GM12878 (cell line): ENCODE measurements at regions not wholly inside any gene's neighbourhood (a gene's known extent, or its start where the extent isn't known, plus 50 kb on each side); places are given as distances from the start of the nearest gene placed in this dataset.

Experiments used
- ATAC-seq: fragments of 200-7000 bp; cut with Tn5 transposase; 3 replicates; pipeline ENCODE4 v1.9.1; 2020; ENCODE audit warnings: mild to moderate bottlenecking, moderate library complexity
- BruUV-seq: library from RNA; stranded (reverse); fragments of 400-500 nt; replicated peaks from 2 replicates; lab custom pipeline; 2021; lab: Mats Ljungman, UMichigan
- CTCF ChIA-PET: fragments of 300-600 bp; sonication (Branson Sonifier 250); formaldehyde crosslinking; extraction: SDS; loops from one replicate; lab custom pipeline; 2021; ENCODE audit warnings: inconsistent platforms; lab: Yijun Ruan, JAX
- POLR2A ChIA-PET: fragments of 350-600 bp; formaldehyde crosslinking; extraction: SDS; loops from one replicate; lab custom pipeline; 2021; ENCODE audit warnings: inconsistent platforms; lab: Charles Lee
- RAD21 ChIA-PET: fragments of 300-600 bp; sonication (Branson Sonifier 250); formaldehyde crosslinking; loops from one replicate; lab custom pipeline; 2023; ENCODE audit warnings: antibody characterized with exemption; ENCODE audit not compliant: unreplicated experiment; lab: Charles Lee
- SMC1A ChIA-PET: fragments of 300-600 bp; sonication (Branson Sonifier 250); formaldehyde crosslinking; loops from one replicate; lab custom pipeline; 2023; ENCODE audit not compliant: unreplicated experiment, uncharacterized antibody; lab: Charles Lee
- DNase-seq: peaks from one replicate; pipeline ENCODE4 v3.0.0-alpha.2; 2011; ENCODE audit warnings: low read depth, low spot score
- FAIRE-seq: peaks from 3 replicates; lab custom pipeline; 2011; peaks lifted over from hg19 to GRCh38; lab: Jason Lieb, UNC
- H2AFZ ChIP-seq: 2 replicates; pipeline ENCODE4 v1.6.0; 2011; ENCODE audit warnings: low read depth, low read length, control low read depth; ENCODE audit not compliant: control insufficient read depth
- H3K27ac ChIP-seq: 2 replicates; pipeline ENCODE4 v1.5.1; 2011; ENCODE audit warnings: control low read depth; ENCODE audit not compliant: control insufficient read depth, insufficient read depth
- H3K27me3 ChIP-seq, 2 experiments: replicated peaks in 1 of 2; 2 replicates each; pipeline versions ENCODE4 v1.6.0 to v1.6.1; 2011; ENCODE audit warnings: low read length in 1 of 2; ENCODE audit not compliant: control insufficient read depth in 2 of 2, insufficient read depth in 2 of 2
- H3K36me3 ChIP-seq, 2 experiments: 2 replicates each; pipeline ENCODE4 v1.5.1; 2011; ENCODE audit warnings: low read length in 1 of 2; ENCODE audit not compliant: control insufficient read depth in 2 of 2, insufficient read depth in 2 of 2
- H3K4me1 ChIP-seq: 2 replicates; pipeline ENCODE4 v1.6.1; 2011; ENCODE audit warnings: mild to moderate bottlenecking, low read length, moderate library complexity, mixed read lengths; ENCODE audit not compliant: control insufficient read depth, insufficient read depth
- H3K4me2 ChIP-seq: 2 replicates; pipeline ENCODE4 v1.6.0; 2011; ENCODE audit warnings: control low read depth; ENCODE audit not compliant: control insufficient read depth, insufficient read depth
- H3K4me3 ChIP-seq: fragments of 200-600 bp; sonication (generic); 2 replicates; pipeline ENCODE4 v1.5.1; 2016
- H3K79me2 ChIP-seq: 2 replicates; pipeline ENCODE4 v1.6.0; 2011; ENCODE audit warnings: low read length; ENCODE audit not compliant: control insufficient read depth, insufficient read depth
- H3K9ac ChIP-seq: 2 replicates; pipeline ENCODE4 v1.8.0; 2011; ENCODE audit warnings: low read length, control low read depth, mixed read lengths; ENCODE audit not compliant: control insufficient read depth, insufficient read depth
- H3K9me3 ChIP-seq: replicated peaks from 3 replicates; pipeline ENCODE4 v1.5.1; 2011; ENCODE audit warnings: mild to moderate bottlenecking, low read length; ENCODE audit not compliant: control insufficient read depth, insufficient read depth
- H4K20me1 ChIP-seq: 2 replicates; pipeline ENCODE4 v1.6.0; 2011; ENCODE audit not compliant: control insufficient read depth, insufficient read depth
- EZH2 ChIP-seq: IDR thresholded peaks from 2 replicates; pipeline ENCODE4 v1.6.1; 2012; ENCODE audit warnings: low read depth, mild to moderate bottlenecking, control low read depth, inconsistent platforms, low read length, borderline replicate concordance; ENCODE audit not compliant: control insufficient read depth
- NFXL1 ChIP-seq: fragments of 450-650 bp; IDR thresholded peaks from 2 replicates; pipeline ENCODE4 v1.6.1; 2017; ENCODE audit warnings: antibody characterized with exemption, mild to moderate bottlenecking, borderline replicate concordance
- NFYB ChIP-seq: IDR thresholded peaks from 2 replicates; pipeline ENCODE4 v1.6.1; 2011; ENCODE audit warnings: low read depth, mild to moderate bottlenecking, low read length, improper control_type of control experiment, moderate library complexity; ENCODE audit not compliant: insufficient read depth
- PAX8 ChIP-seq: fragments of 450-650 bp; IDR thresholded peaks from 2 replicates; pipeline ENCODE4 v1.6.1; 2017; ENCODE audit warnings: mild to moderate bottlenecking, moderate library complexity
- whole genome bisulfite sequencing: methylation state at CpG from one replicate; pipeline ENCODE4 v1.1.6; 2016; ENCODE audit warnings: low lambda C conversion rate; ENCODE audit not compliant: insufficient replicate concordance, insufficient coverage; ENCODE audit errors: missing lambda C conversion rate; 5-methylcytosine and 5-hydroxymethylcytosine counted together
- in situ Hi-C: fragments of 300-500 bp; cut with MboI; formaldehyde crosslinking; loops from 9 replicates; pipeline ENCODE4 v1.14.3; 2018; ENCODE audit warnings: mixed read lengths
- intact Hi-C: fragments of 100-400 bp; cut with micrococcal nuclease; formaldehyde crosslinking; loops from one replicate; pipeline ENCODE4 v1.14.2; 2022; ENCODE audit not compliant: unreplicated experiment
- TF ChIP-seq, protein P1 (sequence below): fragments of 450-650 bp; IDR thresholded peaks from 2 replicates; pipeline ENCODE4 v1.6.1; 2014; ENCODE audit warnings: mild to moderate bottlenecking
- TF ChIP-seq, protein P2 (sequence below): fragments of 150-350 bp; IDR thresholded peaks from 2 replicates; pipeline ENCODE4 v1.6.1; 2016; ENCODE audit warnings: low read depth, low read length

DNA sequence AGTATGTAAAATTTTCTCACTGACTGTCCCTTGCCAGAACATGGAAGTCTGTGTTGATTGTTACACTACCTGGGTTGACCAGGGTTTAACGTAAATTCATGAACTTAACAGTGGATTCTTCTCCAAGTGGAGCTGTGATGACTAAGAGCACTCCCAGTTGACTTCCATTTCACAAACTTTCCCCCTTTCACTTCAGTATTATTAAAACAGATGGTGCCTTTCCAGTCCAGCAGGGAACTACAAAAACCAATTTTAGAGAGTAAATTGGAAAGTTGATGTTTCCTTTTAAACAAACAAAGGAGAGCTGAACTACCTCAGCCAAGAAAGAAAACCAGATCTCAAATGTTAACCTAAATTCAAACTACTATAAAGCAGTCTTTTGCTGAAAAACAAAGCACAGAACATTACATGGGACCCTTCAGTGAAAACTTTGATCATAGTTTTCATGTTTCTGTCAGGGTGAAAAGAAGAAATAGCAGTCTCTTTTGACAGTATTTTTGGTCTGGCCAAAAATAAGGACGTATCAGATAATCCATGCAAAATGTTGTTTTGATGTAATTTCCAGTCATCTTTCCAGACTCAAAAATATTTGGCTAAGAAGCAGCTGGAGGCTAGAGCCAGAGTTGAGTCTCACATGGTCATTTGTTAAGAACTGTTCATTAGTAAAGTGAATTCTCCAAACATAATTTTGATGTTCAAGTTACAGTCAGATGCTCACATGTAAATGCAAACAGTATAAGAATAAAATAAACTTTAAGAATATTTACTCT lies 479.9 kb upstream of the AKR1E2 start (continued):
- TF ChIP-seq PAX8: no peak
- no peak for TF ChIP-seq EZH2
- TF ChIP-seq, all 136 proteins: peak for 0

DNA sequence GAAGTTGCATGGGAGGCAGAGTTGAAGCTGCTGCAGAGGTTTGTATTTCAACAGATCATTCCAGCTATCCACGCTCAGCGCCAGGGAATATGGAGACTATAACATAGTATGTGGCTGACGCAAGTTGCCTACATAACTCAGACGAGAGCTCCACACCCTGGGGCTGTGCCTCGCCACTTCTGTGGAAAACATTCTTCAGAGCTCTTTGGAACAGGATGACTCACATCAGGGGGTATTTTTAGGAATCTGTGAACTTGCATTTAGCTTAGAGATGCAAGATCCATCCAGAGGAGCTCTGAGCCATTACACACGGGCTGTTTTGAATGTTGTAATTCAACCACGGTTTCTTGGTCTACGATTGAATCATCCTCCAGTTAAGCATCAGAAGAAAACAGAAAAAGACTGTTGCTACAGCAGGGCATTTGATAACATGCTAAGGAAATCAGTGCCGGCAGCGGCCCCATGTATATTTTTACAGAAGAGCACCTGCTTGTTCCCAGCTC lies 481.5 kb upstream of the AKR1E2 start:
- Histone ChIP-seq H3K9ac (no peak overlapping the region), H3K79me2 (no peaks in the 10 kb centered on the region), H4K20me1 (no peaks in the 10 kb centered on the region), H3K4me1 (no peaks in the 10 kb centered on the region), H3K4me2 (no peak overlapping the region), H3K4me3 (no peak overlapping the region), H3K27ac (no peak overlapping the region), H3K36me3 (no peaks in the 10 kb centered on the region), H3K27me3 (no peaks in the 10 kb centered on the region), H2AFZ (no peak overlapping the region), H3K9me3 (no peaks in the 10 kb centered on the region)
- DNase-seq (no peak), FAIRE-seq (no peak), ATAC-seq (no peak)
- ChIA-PET RAD21 (no interaction called here), CTCF (no interaction called here), SMC1A (no interaction called here), POLR2A (no interaction called here)
- no TSS peak for BruUV-seq
- 17% methylated on average over 10 of the region's 10 CpGs for WGBS
- in situ Hi-C loops: no loop called here
- TF ChIP-seq NFXL1 (no peak), NFYB (no peak)
- TF ChIP-seq, protein P1, sequence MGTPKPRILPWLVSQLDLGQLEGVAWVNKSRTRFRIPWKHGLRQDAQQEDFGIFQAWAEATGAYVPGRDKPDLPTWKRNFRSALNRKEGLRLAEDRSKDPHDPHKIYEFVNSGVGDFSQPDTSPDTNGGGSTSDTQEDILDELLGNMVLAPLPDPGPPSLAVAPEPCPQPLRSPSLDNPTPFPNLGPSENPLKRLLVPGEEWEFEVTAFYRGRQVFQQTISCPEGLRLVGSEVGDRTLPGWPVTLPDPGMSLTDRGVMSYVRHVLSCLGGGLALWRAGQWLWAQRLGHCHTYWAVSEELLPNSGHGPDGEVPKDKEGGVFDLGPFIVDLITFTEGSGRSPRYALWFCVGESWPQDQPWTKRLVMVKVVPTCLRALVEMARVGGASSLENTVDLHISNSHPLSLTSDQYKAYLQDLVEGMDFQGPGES: no peak
- TF ChIP-seq, protein P2, sequence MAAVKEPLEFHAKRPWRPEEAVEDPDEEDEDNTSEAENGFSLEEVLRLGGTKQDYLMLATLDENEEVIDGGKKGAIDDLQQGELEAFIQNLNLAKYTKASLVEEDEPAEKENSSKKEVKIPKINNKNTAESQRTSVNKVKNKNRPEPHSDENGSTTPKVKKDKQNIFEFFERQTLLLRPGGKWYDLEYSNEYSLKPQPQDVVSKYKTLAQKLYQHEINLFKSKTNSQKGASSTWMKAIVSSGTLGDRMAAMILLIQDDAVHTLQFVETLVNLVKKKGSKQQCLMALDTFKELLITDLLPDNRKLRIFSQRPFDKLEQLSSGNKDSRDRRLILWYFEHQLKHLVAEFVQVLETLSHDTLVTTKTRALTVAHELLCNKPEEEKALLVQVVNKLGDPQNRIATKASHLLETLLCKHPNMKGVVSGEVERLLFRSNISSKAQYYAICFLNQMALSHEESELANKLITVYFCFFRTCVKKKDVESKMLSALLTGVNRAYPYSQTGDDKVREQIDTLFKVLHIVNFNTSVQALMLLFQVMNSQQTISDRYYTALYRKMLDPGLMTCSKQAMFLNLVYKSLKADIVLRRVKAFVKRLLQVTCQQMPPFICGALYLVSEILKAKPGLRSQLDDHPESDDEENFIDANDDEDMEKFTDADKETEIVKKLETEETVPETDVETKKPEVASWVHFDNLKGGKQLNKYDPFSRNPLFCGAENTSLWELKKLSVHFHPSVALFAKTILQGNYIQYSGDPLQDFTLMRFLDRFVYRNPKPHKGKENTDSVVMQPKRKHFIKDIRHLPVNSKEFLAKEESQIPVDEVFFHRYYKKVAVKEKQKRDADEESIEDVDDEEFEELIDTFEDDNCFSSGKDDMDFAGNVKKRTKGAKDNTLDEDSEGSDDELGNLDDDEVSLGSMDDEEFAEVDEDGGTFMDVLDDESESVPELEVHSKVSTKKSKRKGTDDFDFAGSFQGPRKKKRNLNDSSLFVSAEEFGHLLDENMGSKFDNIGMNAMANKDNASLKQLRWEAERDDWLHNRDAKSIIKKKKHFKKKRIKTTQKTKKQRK: no peak
- intact Hi-C loops: no loop called here
